Activated CD4-positive, CD25-positive, alpha-beta regulatory T cell treated with anti-CD3 and anti-CD28 coated beads, Interleukin-2, amount 50 U/mL, for 24 hours (primary cell): ENCODE measurements at regions not wholly inside any gene's neighbourhood (a gene's known extent, or its start where the extent isn't known, plus 50 kb on each side); places are given as distances from the start of the nearest gene placed in this dataset.
"Not testable (repeated sequence)": the region's sequence is repeated elsewhere in the genome, so short reads cannot be mapped to it uniquely, and the experiment has no call there.

Source experiments
- ATAC-seq, 2 donors: fragments of 150-1000 bp; cut with Tn5 transposase; one replicate each; pipeline ENCODE4 v1.10.0; 2021; ENCODE audit warnings: mild to moderate bottlenecking in 1 of 2, moderate library complexity in 1 of 2

DNA sequence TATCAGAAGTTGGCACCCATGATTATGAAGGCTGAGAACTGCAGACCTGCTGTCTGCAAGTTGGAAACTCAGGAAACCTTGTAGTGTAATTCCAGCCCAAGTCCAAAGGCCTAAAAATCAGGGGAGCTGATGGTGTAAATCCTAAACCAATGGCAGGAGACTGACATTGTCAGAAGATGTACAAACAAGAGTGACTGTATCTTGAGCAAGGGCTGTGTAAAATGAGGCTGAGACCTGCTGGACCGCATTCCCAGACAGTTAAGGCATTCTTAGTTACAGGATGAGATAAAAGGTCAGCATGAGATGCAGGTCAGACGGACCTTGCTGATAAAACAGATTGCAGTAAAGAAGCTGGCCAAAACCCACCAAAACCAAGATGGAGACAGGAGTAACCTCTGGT lies 147.7 kb downstream of the COG6 start:
- ATAC-seq: no peak

DNA sequence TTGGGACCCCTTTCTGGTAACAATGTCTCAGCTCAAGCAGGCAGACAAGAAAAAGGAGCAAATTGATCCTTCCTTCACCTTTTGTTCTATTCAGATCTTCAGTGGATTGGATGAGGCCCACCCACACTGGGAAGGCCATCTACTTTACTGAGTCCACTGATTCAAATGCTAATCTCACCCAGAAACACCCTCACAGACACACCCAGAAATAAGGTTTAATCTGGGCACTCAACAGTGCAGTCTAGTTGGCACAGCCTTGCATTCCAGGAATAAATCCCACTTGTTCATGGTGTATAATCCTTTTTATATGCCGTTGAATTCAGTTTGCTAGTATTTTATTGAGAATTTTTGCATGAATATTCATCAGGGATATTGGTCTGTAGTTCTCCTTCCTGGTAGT lies 148.4 kb downstream of the COG6 start:
- no peak for ATAC-seq

DNA sequence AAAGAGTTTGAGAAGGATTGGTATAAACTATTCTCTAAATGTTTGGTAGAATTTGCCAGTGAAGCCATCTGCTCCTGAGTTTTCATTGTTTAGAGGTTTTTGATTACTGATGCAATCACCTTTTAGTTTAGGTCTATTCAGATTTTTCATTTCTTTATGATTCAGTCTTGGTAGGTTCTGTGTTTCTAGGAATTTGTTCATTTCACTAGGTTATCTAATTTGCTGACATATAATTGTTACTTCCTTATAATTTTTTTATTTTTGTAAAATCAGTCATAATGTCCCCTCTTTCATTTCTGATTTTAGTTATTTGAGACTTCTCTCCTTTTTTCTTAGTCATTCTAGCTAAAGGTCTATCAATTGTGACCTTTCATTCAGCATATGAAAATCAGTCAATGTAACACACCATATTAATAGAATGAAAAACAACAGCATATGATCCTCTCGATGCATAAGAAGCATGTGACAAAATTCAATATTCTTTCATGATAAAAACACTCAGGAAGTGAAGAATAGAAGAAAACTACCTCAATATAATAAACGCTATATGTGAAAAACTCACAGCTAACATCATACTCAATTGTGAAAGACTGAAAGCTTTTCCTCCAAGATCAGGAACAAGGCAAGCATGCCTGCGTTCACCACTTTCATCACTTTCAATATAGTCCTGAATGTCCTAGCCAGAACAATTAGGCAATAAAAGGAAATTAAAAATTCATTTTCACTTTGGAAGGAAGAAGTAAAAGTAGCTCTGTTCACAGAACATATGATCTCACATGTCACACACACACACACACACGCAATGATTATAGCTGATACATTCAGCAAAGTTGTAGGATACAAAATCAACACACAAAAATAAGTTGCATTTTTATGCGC lies 149.1 kb downstream of the COG6 start:
- peak; percentile 90 to 91 for ATAC-seq

DNA sequence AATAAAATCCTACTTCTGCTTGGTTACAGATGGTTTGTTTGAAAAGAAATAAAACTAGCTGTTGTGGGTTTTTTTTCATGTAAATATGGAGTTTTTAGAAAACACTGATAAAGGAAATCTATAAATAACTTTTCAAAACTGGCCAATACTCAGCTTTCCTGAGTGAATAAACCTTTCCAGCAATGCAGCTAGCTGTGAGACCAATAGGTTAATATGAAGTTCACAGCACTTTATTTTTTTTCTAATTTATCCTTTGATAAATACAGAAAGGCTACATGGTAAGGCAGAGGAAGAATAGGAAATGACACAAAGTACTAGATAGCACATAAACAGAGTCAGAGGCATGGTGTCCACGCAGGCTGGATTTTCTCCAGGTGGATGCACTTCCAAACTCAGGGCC lies 154.0 kb downstream of the COG6 start:
- ATAC-seq: no peak

DNA sequence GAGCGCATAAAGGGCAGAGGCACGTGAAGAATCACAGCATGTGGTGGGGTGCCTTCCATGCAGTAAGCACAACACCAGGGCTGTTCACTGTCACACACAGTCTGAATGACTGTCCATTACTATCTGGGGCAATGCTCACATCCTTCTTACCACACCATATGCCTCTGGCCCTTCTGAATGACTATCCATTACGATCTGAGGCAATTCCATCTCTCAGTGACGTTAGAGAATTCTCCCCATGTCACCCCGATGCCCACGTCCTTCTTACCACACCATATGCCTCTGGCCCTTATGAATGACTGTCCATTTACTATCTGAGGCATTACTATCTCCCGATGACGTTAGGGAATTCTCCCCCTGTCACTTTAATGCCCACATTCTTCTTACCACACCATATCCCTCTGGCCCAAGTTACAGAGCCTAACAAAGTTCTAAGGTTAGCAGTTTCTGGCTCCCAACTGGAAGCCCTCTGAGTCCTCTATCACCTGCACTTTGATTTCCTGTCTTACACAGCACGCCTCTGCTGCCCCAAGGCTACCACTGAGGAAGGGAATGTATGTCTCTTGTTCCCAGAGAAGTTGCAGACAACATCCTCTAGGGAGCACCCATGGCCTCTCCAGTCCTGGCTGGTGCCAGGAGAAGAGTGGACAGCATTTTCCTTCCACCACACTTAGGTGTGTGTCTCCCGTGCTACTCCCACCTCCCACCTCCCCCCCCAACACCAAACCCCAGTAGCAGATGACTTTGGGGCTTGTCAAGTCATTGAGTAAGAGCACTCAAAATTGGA lies 154.8 kb downstream of the COG6 start:
- no peak for ATAC-seq

DNA sequence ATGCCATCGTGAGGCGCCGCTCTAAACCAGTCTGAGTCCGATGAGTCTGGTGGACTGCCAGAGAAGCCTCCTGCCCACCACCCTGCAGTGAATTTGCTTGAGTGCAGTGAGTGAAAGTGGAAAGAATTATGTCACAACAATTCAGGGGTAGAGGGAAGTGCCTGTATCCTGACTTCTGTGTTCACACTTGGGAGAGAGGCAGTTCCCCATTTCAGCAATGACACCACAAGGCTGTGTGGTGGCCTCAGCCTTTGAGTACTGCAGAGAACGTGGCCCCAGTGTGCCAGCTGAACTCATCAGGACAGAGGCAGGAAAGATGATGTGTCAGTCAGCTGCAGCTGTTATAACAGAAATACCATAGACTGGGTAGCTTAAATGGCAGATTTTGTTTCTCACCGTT lies 155.6 kb downstream of the COG6 start:
- ATAC-seq: no peak

DNA sequence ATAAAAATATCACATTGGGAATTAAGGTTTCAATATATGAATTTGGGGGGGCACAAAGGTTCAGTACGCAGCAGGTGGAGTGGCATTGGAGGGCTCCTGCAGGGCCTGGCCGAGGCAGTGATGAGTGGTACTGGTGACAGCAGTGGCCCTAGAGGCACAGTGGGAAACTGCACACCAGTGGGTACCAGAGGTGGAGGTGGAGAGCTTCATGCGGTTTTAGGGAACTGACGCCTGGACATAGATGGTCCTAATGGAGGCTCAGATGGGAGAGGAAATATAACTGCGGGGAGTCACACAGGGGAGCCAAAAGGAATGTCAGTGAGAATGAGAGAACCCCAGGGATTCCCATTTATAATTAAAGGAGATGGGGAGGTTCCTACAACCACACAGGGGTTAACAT lies 156.2 kb downstream of the COG6 start:
- ATAC-seq: no peak

DNA sequence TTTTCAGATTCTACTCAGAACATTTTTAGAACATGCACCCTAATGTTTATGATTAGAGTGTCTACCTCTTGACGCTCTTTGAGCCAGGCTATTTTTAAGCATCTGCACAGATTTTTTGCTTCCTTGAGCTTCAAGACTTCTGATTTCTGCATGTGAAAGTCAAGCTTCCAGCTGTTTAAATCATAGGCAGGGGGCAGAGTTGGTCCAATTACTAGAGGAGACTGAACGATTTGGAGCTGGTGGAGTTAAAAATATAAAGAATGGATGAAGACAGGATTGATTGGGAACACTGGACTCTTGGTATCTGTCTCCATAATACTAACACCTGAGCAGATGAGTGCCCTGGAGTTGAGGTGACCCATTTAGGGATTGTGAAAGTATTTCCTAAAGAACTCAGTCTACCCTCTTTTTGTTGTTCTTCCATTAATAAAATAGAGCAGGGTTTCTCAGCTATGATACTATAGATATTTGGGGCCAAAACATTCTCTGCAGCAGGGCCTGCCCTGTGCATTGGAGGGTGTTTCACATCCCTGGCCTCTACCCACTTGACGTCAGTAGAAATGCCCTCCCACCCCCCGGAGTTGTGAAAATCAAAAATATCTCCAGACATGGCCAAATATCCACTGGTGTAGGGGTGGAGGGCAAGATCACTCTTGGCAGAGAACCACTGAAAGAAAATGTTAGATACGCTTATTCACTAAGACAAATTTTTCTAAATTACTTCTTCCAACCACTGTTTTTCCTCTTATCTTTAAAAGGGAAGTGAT lies 160.1 kb downstream of the COG6 start:
- ATAC-seq: no peak

DNA sequence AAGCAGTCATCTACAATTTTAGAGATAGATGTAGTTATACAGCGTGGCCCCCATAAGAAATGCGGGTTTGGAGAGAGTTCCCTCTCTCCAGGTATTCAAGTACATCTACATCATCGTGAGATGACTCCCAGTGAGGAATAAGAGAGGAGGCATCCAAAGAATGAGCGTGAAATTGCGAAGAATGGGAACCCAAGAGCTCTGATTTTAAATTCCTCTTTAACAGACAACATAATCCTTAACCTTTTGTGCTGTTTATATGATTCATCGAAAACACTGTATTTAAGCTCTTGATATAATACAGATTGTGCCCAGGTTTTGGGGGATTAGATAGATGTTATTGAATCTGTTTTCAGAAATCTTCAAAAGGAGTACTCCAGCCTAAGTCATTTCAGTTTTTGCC lies 161.5 kb downstream of the COG6 start:
- no peak for ATAC-seq

DNA sequence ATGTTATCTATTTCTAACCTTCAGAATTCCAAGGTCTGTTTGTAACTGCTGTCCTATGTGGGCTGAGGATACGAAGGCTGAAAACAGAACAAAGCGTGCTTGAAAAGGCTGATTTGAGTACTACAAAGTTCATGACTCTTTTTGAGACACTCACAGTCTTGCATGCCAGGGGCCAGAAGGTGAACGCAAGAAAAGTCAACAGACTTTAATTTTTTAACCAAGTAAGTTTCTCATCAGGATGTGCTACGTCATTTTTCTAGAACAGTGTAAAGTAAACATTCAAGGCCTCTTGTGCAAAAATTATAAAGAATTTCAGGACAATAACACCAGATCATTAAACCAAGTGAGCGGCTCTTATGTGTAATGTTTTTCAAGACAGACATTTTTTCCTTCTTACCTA lies 163.5 kb downstream of the COG6 start:
- no peak for ATAC-seq

DNA sequence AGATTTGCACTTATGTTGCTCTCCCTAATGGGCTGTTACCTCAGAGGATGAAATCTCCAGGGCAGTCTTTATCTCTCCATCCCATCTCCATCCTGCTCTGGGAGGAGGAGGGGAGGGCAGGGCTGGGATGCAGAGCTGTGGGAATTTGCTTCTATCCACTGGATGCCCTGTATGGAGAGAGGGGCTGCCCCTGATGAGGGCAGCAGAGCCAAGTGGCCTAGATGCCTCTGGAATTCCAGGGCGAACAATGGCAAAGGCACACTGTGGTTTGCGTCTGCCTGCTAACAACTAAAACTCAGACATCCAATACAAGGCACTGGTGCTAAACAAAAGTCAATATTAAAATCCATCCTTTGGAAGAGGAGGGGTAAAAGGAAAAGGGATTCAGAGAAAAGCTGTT lies 165.1 kb downstream of the COG6 start:
- ATAC-seq: no peak

DNA sequence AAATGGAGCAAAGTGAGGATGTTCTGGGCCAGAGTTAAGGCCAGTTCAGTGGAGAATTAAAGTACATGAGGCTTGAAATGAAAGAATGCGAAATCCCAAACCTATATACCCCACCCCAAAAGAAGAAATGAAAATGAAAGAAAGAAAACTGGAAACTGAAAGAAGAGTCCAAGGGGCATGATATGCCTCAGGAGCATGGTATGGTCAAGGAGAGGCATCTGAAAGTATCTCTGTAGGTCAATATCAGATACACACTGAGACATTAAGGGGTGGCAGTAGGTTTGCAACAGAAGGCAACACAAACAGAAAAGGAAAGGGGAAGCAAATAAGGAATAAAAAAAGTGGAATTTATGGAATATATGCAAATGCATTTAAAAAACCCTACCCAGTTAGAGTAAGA lies 166.5 kb downstream of the COG6 start:
- ATAC-seq: no peak

DNA sequence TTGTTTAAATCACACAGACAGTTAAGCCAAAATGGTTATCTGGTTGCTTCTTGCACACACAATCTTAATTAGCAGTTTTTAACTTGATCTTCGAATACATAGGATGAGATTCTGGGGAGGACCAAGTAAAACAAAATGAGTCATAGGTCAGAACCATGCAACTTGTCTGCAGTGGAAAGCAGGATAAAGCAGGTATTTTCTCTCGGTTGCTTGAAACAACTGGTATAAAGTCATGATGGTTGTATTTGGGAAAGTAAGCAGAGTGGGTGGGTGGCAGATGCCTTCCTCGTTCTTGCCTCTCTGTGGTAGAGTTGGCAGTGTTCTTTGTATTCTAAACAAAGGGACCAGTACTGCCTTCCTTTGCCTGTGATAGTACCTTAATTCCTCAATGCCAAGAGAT lies 167.0 kb downstream of the COG6 start:
- peak in 1 of 2 donors; percentile 28 for ATAC-seq

DNA sequence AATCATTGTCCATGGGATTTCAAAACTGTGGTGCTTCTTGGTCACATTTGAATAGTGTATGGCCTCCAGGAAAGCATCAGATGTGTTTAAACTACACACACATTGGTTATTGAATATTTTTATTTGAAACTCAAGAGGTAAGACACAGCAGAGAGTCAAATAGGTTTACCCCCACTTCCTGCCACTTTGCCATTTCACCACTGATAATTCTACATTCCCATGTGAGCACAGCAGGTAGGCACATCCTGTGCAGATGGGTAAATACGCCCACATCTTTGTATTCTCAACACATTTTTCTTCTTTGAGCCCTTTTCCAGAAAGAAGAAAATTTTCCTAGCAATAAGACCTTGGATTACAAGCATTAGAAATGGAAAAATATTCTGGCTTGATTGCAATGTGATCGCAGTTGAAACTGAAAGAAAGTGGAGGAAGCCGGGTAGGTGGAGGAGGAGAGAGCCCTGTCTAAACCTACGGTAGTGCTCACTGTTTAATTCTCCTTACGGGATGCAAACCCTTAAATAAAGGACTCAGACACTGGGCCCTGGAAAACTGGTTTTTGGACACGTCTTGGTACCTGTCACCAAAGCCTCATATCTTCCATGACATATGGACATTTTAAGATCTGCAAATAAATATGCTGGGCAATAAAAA lies 167.7 kb downstream of the COG6 start:
- ATAC-seq: peak in 1 of 2 donors; percentile 53

DNA sequence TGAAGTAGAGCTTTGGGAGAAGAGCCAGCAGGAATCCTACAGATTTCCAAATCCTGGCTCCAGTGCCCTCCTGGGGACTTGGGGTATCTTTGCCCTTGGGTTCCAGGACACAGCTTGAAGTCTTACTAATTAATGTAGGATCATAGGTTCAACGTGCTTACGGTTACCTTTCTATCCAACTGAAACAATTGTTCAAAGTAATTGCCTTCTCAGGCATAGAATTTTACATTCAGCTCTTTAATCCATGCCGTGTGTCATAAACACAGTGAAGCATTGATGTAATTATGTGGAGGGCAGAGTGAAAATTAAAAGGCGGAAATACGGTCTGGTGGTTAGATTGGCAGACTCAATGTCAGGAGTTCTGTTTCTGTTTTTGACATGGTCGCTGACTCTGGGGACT lies 170.4 kb downstream of the COG6 start:
- ATAC-seq: no peak

DNA sequence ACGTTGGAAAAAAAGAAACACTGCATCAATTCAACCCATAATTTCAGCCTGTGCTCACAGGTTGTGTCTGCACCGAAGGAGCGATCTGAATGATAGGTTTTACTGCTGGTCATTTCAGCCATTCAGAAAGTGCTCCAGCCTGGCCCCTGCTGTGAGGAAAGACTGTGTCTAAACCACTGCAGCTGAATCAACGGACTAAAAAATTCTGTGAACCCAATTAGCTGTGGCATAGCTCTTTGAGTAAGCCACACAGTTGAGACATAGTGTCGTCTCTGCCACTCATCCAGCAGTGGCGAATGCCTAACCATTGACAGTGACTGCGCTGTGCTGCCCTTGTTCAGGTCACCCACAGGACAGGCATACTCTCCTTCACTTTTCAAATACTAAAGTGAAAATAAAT lies 179.8 kb downstream of the COG6 start:
- ATAC-seq: no peak

DNA sequence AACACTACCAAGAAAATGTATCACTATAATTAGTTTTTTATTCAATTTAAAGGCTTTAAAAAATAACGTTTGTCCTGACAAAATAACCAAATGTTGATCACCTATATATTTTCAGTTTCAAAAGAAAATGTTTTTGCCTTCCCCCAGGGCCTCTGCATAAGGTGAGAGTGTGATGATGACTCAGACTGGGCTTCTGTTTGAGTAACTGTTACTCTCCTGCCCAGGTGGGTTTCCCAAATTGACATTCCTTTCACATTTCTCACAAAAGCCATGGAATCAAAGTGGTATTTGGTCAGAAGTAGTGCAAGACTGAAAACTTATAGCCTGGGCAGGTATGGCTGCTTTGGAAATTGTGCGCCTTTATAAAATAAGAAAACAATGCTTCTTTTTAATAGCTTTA lies 180.6 kb downstream of the COG6 start:
- no peak for ATAC-seq

DNA sequence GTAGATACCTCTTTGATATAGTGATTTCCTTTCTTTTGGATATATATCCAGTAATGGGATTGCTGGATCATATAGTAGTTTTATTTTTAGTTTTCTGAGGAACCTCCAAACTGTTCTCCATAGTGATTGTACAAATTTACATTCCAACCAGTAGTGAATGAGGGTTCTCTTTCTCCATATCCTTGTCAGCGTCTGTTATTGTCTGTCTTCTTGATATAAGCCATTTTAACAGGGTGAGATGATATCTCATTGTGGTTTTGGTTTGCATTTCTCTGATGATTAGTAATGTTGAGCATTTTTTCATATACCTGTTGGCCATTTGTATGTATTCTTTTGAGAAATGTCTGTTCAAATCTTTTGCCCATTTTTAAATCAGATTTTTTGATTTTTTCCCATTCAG lies 182.4 kb downstream of the COG6 start:
- not testable (repeated sequence) for ATAC-seq

DNA sequence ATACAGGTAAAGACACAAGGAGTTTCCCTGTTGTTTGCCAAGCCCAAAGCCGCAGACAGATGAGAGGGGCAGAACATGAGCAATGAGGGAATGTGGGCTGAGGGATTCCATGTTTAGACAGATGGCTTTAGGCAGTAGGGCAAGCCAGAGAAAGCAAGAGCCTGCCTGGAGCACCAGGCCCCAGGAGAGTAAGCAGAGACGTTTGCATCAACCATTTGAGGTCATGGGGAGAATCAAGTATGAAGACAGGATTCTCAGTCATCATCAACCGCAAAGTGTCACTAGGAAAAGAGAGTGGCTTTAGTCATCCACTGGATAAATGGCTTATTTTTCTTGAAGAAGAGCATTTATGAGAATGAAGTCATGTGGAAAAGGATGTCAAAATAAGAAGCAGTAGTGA lies 184.7 kb downstream of the COG6 start:
- ATAC-seq: no peak

DNA sequence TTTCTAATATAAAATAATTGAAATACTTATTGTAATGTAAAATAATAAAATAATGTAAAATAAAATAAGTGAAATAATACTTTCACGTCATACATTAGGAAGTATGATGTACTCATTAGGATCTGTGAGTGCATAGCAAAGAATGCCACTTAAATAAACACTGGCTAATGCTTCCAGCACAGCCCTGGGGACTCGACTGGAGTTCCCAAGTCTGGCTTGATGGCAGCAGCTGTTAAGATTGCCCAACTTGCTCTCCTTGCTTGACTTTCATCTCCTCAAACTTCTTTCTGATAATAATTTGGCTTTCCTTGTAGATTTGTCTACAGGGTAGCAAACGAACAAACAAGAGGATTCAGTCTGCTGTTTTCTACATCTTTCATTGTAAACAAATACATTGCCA lies 191.9 kb downstream of the COG6 start:
- no peak for ATAC-seq

DNA sequence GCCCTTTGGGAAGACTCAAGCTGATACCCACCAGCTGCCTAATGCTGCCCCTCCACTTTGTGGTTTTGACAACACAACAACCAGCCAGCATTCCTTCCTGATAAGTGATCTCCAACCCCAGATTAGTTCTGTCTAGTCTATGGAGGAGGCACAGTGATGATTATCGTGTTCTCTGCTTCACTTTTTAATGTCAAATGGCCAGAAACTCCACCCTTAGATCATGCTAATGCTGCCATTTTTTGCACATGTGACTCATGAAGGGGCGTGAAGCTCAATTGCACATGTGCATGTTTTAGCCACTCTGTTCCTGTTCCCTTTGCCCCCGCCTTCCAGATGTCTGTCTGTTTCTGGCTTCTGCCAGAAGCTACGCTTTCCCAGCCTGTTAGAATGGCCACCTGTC lies 199.8 kb downstream of the COG6 start:
- ATAC-seq: no peak

DNA sequence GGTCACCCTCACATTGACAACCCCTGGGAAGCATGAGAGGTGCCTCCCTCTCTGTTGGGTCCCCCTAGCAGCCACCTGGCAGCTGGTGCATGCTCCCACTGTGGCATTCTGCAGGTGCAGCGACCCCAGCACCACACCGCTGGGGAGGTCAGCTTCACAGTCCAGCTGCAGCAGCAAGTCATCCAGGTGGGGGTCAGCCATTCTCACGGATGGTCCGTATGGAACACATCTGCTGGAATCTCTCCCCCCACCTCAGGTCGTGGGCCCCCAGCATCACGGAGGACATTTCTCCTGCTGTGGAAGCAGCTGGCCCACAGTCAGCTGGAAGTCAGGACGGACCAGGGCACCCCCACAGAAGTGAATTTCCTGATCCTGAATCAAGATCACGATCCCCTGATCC lies 201.3 kb downstream of the COG6 start:
- ATAC-seq: no peak

DNA sequence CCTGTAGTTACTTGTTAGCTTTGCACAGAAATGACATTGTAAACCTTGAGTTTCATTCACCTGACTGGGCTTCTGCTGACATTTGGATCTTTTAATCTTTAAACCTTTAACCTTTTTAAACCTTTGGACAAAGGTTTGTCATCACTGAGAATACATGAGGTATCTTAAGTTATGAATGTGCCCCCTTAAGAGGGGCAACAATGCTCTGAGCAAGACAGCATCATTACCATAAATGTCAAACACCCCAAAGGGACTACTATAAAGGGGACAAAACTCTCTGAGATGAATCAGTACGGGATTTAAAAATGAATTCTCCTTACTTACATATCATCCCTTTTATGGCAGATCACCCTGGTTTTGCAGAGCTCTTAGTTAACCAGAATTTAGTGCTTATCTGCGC lies 203.3 kb downstream of the COG6 start:
- no peak for ATAC-seq
